ENCODE measurements at regions not wholly inside any gene's neighbourhood (a gene's known extent, or its start where the extent isn't known, plus 50 kb on each side); places are given as distances from the start of the nearest gene placed in this dataset.
A peak's percentile ranks its signal among the peaks of the same experiment; 100 is the strongest.

DNA sequence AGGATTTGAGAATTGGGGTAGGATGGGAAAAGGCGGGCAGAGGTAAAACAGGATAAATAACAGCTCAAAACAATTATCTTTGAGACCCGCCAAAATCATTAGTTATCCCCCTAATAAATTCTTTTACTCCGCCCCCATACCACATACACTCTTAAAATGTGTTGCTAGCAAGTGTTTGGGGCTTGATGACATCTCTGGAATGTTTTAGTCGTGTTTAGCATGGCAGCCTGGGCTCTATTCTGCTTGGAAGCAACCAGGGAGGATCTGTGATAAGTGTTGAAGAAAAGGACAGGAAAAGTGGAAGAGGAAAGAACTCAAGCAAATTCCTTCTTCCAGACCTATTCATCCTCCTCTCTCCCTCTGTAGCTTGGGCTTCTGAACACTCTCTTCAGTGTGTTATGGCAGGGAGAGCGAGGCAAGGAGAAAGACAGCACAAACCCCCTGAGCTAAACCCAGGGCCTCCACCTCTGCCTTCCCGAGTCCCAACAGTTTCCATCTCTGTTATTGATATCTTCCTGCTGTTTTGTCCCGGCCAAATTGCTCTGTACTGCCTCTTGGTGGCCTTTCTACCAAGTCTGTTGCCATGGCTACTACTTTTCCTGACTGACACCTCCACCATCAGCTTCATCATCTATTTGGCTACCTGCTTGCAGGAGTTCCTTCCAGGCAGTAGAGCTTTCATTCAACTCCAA, 135.8 kb downstream of the RPL22L1 start (continued):
- TF ChIP-seq, protein P1, sequence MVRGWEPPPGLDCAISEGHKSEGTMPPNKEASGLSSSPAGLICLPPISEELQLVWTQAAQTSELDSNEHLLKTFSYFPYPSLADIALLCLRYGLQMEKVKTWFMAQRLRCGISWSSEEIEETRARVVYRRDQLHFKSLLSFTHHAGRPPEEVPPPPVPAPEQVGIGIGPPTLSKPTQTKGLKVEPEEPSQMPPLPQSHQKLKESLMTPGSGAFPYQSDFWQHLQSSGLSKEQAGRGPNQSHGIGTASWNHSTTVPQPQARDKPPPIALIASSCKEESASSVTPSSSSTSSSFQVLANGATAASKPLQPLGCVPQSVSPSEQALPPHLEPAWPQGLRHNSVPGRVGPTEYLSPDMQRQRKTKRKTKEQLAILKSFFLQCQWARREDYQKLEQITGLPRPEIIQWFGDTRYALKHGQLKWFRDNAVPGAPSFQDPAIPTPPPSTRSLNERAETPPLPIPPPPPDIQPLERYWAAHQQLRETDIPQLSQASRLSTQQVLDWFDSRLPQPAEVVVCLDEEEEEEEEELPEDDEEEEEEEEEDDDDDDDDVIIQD (CRISPR knock-in tag; IDR thresholded peaks at IDR 0.05) = no peak
- TF ChIP-seq, protein P2, sequence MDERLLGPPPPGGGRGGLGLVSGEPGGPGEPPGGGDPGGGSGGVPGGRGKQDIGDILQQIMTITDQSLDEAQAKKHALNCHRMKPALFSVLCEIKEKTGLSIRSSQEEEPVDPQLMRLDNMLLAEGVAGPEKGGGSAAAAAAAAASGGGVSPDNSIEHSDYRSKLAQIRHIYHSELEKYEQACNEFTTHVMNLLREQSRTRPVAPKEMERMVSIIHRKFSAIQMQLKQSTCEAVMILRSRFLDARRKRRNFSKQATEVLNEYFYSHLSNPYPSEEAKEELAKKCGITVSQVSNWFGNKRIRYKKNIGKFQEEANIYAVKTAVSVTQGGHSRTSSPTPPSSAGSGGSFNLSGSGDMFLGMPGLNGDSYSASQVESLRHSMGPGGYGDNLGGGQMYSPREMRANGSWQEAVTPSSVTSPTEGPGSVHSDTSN (CRISPR knock-in tag; IDR thresholded peaks at IDR 0.05; ENCODE audit: low read depth) = no peak; the same call in 1 of the 2 replicates
- TF ChIP-seq, protein P2 (tag; conservative IDR thresholded peaks at IDR 0.05; ENCODE audit: low read depth) = peak; percentile 87
- TF ChIP-seq MIER1 (IDR thresholded peaks at IDR 0.05; ENCODE audit: low read depth) = no peak
- TF ChIP-seq ZNF197 (CRISPR knock-in tag; IDR thresholded peaks at IDR 0.05; ENCODE audit: low read depth) = no peak
- TF ChIP-seq, protein P3, sequence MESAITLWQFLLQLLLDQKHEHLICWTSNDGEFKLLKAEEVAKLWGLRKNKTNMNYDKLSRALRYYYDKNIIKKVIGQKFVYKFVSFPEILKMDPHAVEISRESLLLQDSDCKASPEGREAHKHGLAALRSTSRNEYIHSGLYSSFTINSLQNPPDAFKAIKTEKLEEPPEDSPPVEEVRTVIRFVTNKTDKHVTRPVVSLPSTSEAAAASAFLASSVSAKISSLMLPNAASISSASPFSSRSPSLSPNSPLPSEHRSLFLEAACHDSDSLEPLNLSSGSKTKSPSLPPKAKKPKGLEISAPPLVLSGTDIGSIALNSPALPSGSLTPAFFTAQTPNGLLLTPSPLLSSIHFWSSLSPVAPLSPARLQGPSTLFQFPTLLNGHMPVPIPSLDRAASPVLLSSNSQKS (CRISPR knock-in tag; IDR thresholded peaks at IDR 0.05) = no peak
- no peak for TF ChIP-seq NRF1 (conservative IDR thresholded peaks at IDR 0.05 in 1 of 2, IDR thresholded peaks at IDR 0.05 in 1 of 2)
- TF ChIP-seq, protein P4, sequence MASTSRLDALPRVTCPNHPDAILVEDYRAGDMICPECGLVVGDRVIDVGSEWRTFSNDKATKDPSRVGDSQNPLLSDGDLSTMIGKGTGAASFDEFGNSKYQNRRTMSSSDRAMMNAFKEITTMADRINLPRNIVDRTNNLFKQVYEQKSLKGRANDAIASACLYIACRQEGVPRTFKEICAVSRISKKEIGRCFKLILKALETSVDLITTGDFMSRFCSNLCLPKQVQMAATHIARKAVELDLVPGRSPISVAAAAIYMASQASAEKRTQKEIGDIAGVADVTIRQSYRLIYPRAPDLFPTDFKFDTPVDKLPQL (IDR thresholded peaks at IDR 0.05; ENCODE audit: extremely low read depth, insufficient read length) = no peak
- TF ChIP-seq ZBTB1 (CRISPR knock-in tag; IDR thresholded peaks at IDR 0.05; ENCODE audit: borderline replicate concordance, low read depth) = no peak
- no peak for TF ChIP-seq ESRRB (CRISPR knock-in tag; IDR thresholded peaks at IDR 0.05; ENCODE audit: borderline replicate concordance)
- TF ChIP-seq MBD2 (IDR thresholded peaks at IDR 0.05; ENCODE audit: borderline replicate concordance, low read depth) = no peak
- no peak for TF ChIP-seq TFAM (CRISPR knock-in tag; conservative IDR thresholded peaks at IDR 0.05)
- peak in 1 of 2 experiments; percentile 56; a peak in 2 of 4 replicates for TF ChIP-seq RAD21 (CRISPR knock-in tag; conservative IDR thresholded peaks at IDR 0.05 in 1 of 2, IDR thresholded peaks at IDR 0.05 in 1 of 2)
- TF ChIP-seq, protein P5, sequence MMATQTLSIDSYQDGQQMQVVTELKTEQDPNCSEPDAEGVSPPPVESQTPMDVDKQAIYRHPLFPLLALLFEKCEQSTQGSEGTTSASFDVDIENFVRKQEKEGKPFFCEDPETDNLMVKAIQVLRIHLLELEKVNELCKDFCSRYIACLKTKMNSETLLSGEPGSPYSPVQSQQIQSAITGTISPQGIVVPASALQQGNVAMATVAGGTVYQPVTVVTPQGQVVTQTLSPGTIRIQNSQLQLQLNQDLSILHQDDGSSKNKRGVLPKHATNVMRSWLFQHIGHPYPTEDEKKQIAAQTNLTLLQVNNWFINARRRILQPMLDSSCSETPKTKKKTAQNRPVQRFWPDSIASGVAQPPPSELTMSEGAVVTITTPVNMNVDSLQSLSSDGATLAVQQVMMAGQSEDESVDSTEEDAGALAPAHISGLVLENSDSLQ (IDR thresholded peaks at IDR 0.05) = peak; percentile 95
- no peak for TF ChIP-seq ZNF561 (CRISPR knock-in tag; conservative IDR thresholded peaks at IDR 0.05)
- TF ChIP-seq CREM (IDR thresholded peaks at IDR 0.05; ENCODE audit: low read depth) = no peak
- TF ChIP-seq, protein P6, sequence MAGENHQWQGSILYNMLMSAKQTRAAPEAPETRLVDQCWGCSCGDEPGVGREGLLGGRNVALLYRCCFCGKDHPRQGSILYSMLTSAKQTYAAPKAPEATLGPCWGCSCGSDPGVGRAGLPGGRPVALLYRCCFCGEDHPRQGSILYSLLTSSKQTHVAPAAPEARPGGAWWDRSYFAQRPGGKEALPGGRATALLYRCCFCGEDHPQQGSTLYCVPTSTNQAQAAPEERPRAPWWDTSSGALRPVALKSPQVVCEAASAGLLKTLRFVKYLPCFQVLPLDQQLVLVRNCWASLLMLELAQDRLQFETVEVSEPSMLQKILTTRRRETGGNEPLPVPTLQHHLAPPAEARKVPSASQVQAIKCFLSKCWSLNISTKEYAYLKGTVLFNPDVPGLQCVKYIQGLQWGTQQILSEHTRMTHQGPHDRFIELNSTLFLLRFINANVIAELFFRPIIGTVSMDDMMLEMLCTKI (IDR thresholded peaks at IDR 0.05; ENCODE audit: partially characterized antibody) = no peak
- TF ChIP-seq L3MBTL2 (IDR thresholded peaks at IDR 0.05) = no peak

Data from K562 (cell line).